ENCODE measurements at regions not wholly inside any gene's neighbourhood (a gene's known extent, or its start where the extent isn't known, plus 50 kb on each side); places are given as distances from the start of the nearest gene placed in this dataset.

GRCh38 chr20:52652271-52652670 lies 319.9 kb upstream of the TSHZ2 start:
- no peaks in the 10 kb centered on the region for H4K20me1 ChIP-seq (ENCODE audit: insufficient read depth, low read length)
- CTCF ChIA-PET (ENCODE audit: low intra/inter-chr PET ratio, low total read pairs) = no interaction called here
- BruUV-seq (replicated peaks) = no TSS peak
- no peak overlapping the region for H3K9ac ChIP-seq (ENCODE audit: insufficient read depth, low read depth, low read length)
- no peaks in the 10 kb centered on the region for H3K79me2 ChIP-seq (ENCODE audit: insufficient read depth, low read length)
- H3K36me3 ChIP-seq (replicated peaks in 1 of 2; ENCODE audit: control insufficient read depth in 1 of 2, insufficient read depth in 2 of 2, low read length in 2 of 2) = no peaks in the 10 kb centered on the region
- H3K27ac ChIP-seq (ENCODE audit: extremely low read length, insufficient read depth, low read length) = no peak overlapping the region
- H3K9me3 ChIP-seq (ENCODE audit: low read length) = peaks cover 68% of the 10 kb centered on the region
- no peaks in the 10 kb centered on the region for H3K27me3 ChIP-seq (ENCODE audit: control insufficient read depth in 1 of 2, insufficient read depth in 2 of 2, low read length in 2 of 2)
- ATAC-seq = no peak
- FAIRE-seq = peak; percentile 57
- 8% methylated on average over 3 of the region's 3 CpGs for WGBS (ENCODE audit: low lambda C conversion rate)
- intact Hi-C loops (cut with micrococcal nuclease; ENCODE audit: unreplicated experiment) = no loop called here
- no peak overlapping the region for H3K4me2 ChIP-seq (ENCODE audit: low read depth, low read length)
- H2AFZ ChIP-seq (ENCODE audit: low read length) = no peak overlapping the region
- TF ChIP-seq ZNF350 (CRISPR knock-in tag; IDR thresholded peaks at IDR 0.05; ENCODE audit: borderline replicate concordance, low read depth) (no peak), ZNF562 (CRISPR knock-in tag; IDR thresholded peaks at IDR 0.05; ENCODE audit: borderline replicate concordance) (no peak), ZNF672 (CRISPR knock-in tag; IDR thresholded peaks at IDR 0.05) (no peak)
- TF ChIP-seq, protein P1, sequence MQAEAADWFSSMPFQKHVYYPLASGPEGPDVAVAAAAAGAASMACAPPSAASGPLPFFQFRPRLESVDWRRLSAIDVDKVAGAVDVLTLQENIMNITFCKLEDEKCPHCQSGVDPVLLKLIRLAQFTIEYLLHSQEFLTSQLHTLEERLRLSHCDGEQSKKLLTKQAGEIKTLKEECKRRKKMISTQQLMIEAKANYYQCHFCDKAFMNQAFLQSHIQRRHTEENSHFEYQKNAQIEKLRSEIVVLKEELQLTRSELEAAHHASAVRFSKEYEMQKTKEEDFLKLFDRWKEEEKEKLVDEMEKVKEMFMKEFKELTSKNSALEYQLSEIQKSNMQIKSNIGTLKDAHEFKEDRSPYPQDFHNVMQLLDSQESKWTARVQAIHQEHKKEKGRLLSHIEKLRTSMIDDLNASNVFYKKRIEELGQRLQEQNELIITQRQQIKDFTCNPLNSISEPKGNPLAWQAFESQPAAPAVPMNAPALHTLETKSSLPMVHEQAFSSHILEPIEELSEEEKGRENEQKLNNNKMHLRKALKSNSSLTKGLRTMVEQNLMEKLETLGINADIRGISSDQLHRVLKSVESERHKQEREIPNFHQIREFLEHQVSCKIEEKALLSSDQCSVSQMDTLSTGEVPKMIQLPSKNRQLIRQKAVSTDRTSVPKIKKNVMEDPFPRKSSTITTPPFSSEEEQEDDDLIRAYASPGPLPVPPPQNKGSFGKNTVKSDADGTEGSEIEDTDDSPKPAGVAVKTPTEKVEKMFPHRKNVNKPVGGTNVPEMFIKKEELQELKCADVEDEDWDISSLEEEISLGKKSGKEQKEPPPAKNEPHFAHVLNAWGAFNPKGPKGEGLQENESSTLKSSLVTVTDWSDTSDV (CRISPR knock-in tag; IDR thresholded peaks at IDR 0.05) = no peak
- in situ Hi-C loops (cut with HindIII; ENCODE audit: extremely low pct_ligation_motif_present, low pct_unique_long_range_greater_than_20kb) = no loop called here
- no peak overlapping the region for H3K4me3 ChIP-seq (replicated peaks in 1 of 3; ENCODE audit: insufficient read depth in 1 of 3, low read depth in 2 of 3, low read length in 3 of 3)
- H3K4me1 ChIP-seq (ENCODE audit: insufficient read depth, low read length) = no peaks in the 10 kb centered on the region
- POLR2A ChIA-PET = no interaction called here
- no peak for DNase-seq (ENCODE audit: low spot score)

- Histone ChIP-seq H3K4me2 (ENCODE audit: low read depth, low read length) (no peak overlapping the region), H3K27ac (ENCODE audit: extremely low read length, insufficient read depth, low read length) (no peak overlapping the region), H3K4me1 (ENCODE audit: insufficient read depth, low read length) (no peaks in the 10 kb centered on the region), H3K9me3 (ENCODE audit: low read length) (peaks cover 52% of the 10 kb centered on the region), H3K4me3 (replicated peaks in 1 of 3; ENCODE audit: insufficient read depth in 1 of 3, low read depth in 2 of 3, low read length in 3 of 3) (no peak overlapping the region), H3K79me2 (ENCODE audit: insufficient read depth, low read length) (no peaks in the 10 kb centered on the region), H4K20me1 (ENCODE audit: insufficient read depth, low read length) (no peaks in the 10 kb centered on the region), H3K9ac (ENCODE audit: insufficient read depth, low read depth, low read length) (no peak overlapping the region), H2AFZ (ENCODE audit: low read length) (no peak overlapping the region), H3K27me3 (ENCODE audit: control insufficient read depth in 1 of 2, insufficient read depth in 2 of 2, low read length in 2 of 2) (no peaks in the 10 kb centered on the region), H3K36me3 (replicated peaks in 1 of 2; ENCODE audit: control insufficient read depth in 1 of 2, insufficient read depth in 2 of 2, low read length in 2 of 2) (no peaks in the 10 kb centered on the region)
- TF ChIP-seq CEBPB (IDR thresholded peaks at IDR 0.05; ENCODE audit: borderline replicate concordance, low read depth, low read length) = peak; percentile 61; the same call in 1 of the 2 replicates
- no peak for TF ChIP-seq ZNF672 (CRISPR knock-in tag; IDR thresholded peaks at IDR 0.05)
- DNase-seq (ENCODE audit: low spot score) = no peak
- FAIRE-seq = peak; percentile 36
- no TSS peak for BruUV-seq (replicated peaks)
- intact Hi-C loops (cut with micrococcal nuclease; ENCODE audit: unreplicated experiment) = no loop called here
- ChIA-PET POLR2A (no interaction called here), CTCF (ENCODE audit: low intra/inter-chr PET ratio, low total read pairs) (no interaction called here)
- in situ Hi-C loops (cut with HindIII; ENCODE audit: extremely low pct_ligation_motif_present, low pct_unique_long_range_greater_than_20kb) = no loop called here
- no peak for ATAC-seq
Measured at GRCh38 chr20:52649727-52650126, 322.4 kb upstream of the TSHZ2 start.
